ENCODE measurements at regions not wholly inside any gene's neighbourhood (a gene's known extent, or its start where the extent isn't known, plus 50 kb on each side); places are given as distances from the start of the nearest gene placed in this dataset.

DNA sequence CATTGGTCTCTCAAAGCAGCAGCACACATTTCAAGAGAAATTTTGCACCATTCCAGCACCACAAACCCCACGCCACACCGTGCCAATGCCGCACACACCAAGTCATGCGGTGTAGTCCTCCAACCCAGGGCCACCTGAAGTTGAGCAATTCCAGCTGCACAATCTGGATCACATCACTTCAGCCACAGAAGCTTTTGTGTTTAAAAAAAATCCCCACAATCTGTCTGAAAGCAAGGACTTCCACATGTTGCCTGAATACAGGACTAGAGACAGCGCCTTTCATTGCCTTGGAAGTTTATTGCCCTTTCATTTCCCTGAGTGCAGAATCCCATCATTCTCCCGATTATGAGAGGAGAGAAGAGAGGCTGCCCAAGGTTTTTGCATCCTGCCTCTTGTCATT is 175.6 kb upstream of the BCL6 start:
- TF ChIP-seq, protein P1, sequence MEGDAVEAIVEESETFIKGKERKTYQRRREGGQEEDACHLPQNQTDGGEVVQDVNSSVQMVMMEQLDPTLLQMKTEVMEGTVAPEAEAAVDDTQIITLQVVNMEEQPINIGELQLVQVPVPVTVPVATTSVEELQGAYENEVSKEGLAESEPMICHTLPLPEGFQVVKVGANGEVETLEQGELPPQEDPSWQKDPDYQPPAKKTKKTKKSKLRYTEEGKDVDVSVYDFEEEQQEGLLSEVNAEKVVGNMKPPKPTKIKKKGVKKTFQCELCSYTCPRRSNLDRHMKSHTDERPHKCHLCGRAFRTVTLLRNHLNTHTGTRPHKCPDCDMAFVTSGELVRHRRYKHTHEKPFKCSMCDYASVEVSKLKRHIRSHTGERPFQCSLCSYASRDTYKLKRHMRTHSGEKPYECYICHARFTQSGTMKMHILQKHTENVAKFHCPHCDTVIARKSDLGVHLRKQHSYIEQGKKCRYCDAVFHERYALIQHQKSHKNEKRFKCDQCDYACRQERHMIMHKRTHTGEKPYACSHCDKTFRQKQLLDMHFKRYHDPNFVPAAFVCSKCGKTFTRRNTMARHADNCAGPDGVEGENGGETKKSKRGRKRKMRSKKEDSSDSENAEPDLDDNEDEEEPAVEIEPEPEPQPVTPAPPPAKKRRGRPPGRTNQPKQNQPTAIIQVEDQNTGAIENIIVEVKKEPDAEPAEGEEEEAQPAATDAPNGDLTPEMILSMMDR (IDR thresholded peaks at IDR 0.05): no peak
- TF ChIP-seq, protein P2, sequence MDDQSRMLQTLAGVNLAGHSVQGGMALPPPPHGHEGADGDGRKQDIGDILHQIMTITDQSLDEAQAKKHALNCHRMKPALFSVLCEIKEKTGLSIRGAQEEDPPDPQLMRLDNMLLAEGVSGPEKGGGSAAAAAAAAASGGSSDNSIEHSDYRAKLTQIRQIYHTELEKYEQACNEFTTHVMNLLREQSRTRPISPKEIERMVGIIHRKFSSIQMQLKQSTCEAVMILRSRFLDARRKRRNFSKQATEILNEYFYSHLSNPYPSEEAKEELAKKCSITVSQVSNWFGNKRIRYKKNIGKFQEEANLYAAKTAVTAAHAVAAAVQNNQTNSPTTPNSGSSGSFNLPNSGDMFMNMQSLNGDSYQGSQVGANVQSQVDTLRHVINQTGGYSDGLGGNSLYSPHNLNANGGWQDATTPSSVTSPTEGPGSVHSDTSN (IDR thresholded peaks at IDR 0.05): no peak
- TF ChIP-seq TP53 (CRISPR knock-in tag; IDR thresholded peaks at IDR 0.05) (no peak), CBX2 (IDR thresholded peaks at IDR 0.05; ENCODE audit: borderline replicate concordance, low read depth) (no peak), ZFP36 (IDR thresholded peaks at IDR 0.05; ENCODE audit: borderline replicate concordance, partially characterized antibody) (no peak), RFX5 (IDR thresholded peaks at IDR 0.05) (no peak), MAFK (IDR thresholded peaks at IDR 0.05; ENCODE audit: partially characterized antibody) (no peak), EHMT2 (IDR thresholded peaks at IDR 0.05; ENCODE audit: low read depth) (no peak), NFE2L2 (conservative IDR thresholded peaks at IDR 0.05; ENCODE audit: low read length) (no peak)
- TF ChIP-seq, protein P3, sequence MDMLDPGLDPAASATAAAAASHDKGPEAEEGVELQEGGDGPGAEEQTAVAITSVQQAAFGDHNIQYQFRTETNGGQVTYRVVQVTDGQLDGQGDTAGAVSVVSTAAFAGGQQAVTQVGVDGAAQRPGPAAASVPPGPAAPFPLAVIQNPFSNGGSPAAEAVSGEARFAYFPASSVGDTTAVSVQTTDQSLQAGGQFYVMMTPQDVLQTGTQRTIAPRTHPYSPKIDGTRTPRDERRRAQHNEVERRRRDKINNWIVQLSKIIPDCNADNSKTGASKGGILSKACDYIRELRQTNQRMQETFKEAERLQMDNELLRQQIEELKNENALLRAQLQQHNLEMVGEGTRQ (IDR thresholded peaks at IDR 0.05): no peak
- TF ChIP-seq, protein P4, sequence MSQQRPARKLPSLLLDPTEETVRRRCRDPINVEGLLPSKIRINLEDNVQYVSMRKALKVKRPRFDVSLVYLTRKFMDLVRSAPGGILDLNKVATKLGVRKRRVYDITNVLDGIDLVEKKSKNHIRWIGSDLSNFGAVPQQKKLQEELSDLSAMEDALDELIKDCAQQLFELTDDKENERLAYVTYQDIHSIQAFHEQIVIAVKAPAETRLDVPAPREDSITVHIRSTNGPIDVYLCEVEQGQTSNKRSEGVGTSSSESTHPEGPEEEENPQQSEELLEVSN (IDR thresholded peaks at IDR 0.05; ENCODE audit: borderline replicate concordance, low read depth): no peak

Measured in A549 (cell line).